Stimulated activated memory B cell treated with anti-CD40 and anti-IgM and Interleukin-4, amounts not matched to agents 10 μg/mL and 1 μg/mL and 100 μg/mL, for 72 hours (primary cell): ENCODE measurements at regions not wholly inside any gene's neighbourhood (a gene's known extent, or its start where the extent isn't known, plus 50 kb on each side); places are given as distances from the start of the nearest gene placed in this dataset.
A peak's percentile ranks its signal among the peaks of the same experiment; 100 is the strongest.

Source experiments
- ATAC-seq: fragments of 150-1000 bp; cut with Tn5 transposase; 2 replicates; pipeline ENCODE4 v1.10.0; 2021
- H3K27ac Mint-ChIP-seq: one replicate; pipeline ENCODE4 v1.8.0; 2022; ENCODE audit warnings: mild to moderate bottlenecking, mixed read lengths
- H3K27me3 Mint-ChIP-seq: one replicate; pipeline ENCODE4 v1.8.0; 2022; ENCODE audit warnings: mixed read lengths
- H3K36me3 Mint-ChIP-seq: one replicate; pipeline ENCODE4 v1.8.0; 2022; ENCODE audit warnings: mixed read lengths
- H3K4me1 Mint-ChIP-seq: one replicate; pipeline ENCODE4 v1.8.0; 2022; ENCODE audit warnings: mixed read lengths
- H3K4me3 Mint-ChIP-seq: one replicate; pipeline ENCODE4 v1.8.0; 2022; ENCODE audit warnings: mild to moderate bottlenecking, moderate library complexity, mixed read lengths
- H3K9me3 Mint-ChIP-seq: one replicate; pipeline ENCODE4 v1.8.0; 2022; ENCODE audit warnings: mixed read lengths

DNA sequence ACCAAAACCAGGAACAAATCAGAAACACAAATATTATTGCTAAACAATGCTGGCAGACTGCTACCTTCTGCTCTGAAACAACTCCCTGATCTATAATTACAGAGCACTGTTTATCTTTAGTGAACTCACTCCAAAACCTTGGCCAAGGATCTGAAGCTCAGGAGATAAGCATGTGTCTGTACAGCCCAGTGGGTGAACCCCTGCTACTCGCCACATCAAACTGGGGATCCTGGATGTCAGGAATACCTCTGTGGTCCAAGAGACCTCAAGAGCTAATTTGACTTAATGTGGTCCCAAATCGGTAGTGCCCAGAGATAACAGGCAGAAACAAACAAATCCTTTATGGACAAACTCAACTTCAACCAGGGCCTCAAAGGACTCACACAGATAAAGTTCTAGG is 381.8 kb downstream of the KIF16B start:
- H3K36me3 Mint-ChIP-seq = no peaks in the 10 kb centered on the region
- no peaks in the 10 kb centered on the region for H3K27me3 Mint-ChIP-seq
- H3K4me3 Mint-ChIP-seq = no peak overlapping the region
- no peak for ATAC-seq
- no peaks in the 10 kb centered on the region for H3K9me3 Mint-ChIP-seq
- H3K4me1 Mint-ChIP-seq = no peaks in the 10 kb centered on the region
- H3K27ac Mint-ChIP-seq = no peak overlapping the region

DNA sequence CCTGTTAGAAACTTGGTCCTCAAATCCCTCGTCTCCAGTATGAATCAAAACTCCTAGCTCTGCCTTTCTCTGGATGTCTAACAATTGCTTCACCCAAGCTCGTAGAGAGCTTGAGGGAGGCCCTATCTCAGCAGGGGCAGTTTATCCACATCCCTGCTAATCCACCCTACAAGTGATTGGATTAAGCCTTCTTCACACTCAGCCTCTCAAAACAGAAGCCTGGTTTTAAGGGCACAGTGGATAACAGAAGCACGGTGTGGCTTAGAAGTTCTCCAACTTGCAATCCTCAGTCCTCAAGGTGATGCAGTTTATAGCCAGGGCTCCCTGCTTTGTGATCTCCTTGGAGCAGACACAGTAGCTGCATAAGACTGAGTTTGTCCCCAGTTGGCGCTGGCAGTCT is 383.9 kb downstream of the KIF16B start:
- H3K9me3 Mint-ChIP-seq = no peaks in the 10 kb centered on the region

DNA sequence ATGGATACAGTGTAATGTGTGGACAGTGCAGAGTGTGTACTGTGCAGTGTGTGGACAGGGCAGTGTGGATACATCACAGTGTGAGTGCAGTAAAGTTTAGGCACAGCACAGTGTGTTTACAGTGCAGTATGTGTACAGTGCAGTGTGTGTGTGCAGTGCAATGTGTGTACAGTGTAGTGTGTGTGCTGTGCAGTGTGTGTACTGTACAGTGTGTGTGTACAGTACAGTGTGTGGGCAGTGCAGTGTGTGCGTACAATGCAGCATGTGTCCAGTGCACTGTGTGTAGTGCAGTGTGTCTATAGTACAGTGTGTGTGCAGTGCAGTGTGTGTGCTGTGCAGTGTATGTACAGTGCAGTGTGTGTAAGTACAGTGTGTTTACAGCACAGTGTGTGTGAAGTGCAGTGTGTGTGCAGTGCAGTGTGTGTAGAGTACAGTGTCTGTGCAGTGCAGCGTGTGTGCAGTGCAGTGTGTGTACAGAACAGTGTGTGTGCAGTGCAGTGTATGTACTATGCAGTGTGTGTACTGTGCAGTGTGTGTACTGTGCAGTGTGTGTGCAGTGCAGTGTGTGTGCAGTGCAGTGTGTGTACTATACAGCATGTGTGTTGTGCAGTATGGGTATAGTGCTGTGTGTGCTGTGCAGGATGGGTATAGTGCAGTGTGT is 385.2 kb downstream of the KIF16B start:
- Mint-ChIP-seq H3K27me3 (no peaks in the 10 kb centered on the region), H3K4me3 (no peak overlapping the region), H3K4me1 (no peaks in the 10 kb centered on the region), H3K36me3 (no peaks in the 10 kb centered on the region), H3K27ac (no peak overlapping the region), H3K9me3 (no peaks in the 10 kb centered on the region)
- ATAC-seq = no peak

More for the DNA sequence above, 383.9 kb downstream of the KIF16B start:
- no peak overlapping the region for H3K4me3 Mint-ChIP-seq
- no peaks in the 10 kb centered on the region for H3K36me3 Mint-ChIP-seq
- no peak for ATAC-seq
- no peaks in the 10 kb centered on the region for H3K27me3 Mint-ChIP-seq
- H3K4me1 Mint-ChIP-seq = no peaks in the 10 kb centered on the region
- H3K27ac Mint-ChIP-seq = no peak overlapping the region

DNA sequence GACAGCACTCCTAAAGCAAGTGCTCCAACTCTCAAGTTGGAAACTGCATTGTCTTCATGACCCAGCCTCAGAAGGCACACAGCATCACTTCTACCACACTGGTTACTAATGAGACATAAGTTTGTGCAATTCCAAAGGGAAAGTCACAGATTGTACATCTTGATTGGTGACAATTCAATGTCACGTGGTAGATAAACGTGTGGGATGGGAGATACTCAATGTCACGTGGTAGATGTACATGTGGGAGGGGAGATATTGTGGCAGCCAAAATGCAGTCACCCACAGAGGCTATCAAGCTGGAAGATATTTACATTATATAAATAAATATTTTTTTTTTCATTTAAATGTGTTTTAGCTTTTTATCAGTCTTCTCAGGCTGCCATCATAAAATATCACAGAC is 393.3 kb downstream of the KIF16B start:
- Mint-ChIP-seq H3K4me1 (no peaks in the 10 kb centered on the region), H3K9me3 (no peaks in the 10 kb centered on the region), H3K4me3 (no peak overlapping the region), H3K36me3 (no peaks in the 10 kb centered on the region), H3K27me3 (no peaks in the 10 kb centered on the region), H3K27ac (no peak overlapping the region)
- no peak for ATAC-seq

DNA sequence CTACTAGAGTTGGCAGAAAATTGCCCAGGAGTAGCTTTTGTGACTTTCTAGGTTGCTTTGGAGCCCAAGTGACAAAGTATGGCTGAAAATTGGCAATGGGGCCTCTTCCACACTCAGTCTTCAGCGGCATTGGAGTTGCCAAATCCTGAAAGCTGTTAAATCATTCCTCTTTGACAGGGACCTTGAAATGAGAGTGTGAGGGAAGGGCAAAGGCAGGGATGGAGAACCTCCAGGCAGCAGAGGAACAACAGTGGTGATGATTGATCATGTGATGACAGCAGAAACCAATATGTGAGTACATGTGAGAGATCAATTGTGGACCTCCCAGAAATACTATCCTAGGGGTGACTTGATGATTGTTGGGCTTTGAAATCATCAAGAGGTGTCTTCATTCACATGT is 393.9 kb downstream of the KIF16B start:
- ATAC-seq = no peak
- Mint-ChIP-seq H3K27ac (no peak overlapping the region), H3K36me3 (no peaks in the 10 kb centered on the region), H3K9me3 (no peaks in the 10 kb centered on the region), H3K4me3 (no peak overlapping the region), H3K4me1 (no peaks in the 10 kb centered on the region), H3K27me3 (no peaks in the 10 kb centered on the region)

DNA sequence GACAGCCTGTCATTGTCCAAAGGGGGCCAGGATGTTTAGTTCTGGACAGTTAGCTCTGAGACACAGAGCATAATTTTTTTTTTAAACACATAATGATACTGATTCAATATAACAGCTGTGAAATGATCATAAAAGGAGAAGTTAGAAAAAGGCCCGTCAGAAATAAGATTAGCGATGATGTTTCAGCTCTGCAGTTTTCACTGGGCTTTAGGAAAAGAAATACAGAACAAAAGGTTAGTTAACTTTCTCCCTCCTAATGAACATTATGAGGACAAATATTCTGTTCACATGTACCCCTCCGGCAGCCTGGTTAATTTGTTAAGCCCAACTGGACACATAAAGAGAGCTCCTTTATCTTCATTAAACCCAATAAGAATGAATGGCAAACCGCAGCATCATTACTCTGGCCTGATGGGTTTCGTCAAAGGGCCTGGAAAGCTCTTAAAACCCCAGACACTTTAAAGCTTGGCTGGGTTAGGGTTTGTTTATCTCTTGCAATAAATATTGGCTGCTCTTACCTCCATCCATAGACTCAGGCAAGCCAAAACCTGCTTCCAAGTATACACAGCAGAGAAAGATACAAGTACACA is 394.6 kb downstream of the KIF16B start:
- Mint-ChIP-seq H3K4me3 (no peak overlapping the region), H3K4me1 (no peaks in the 10 kb centered on the region), H3K27me3 (no peaks in the 10 kb centered on the region), H3K36me3 (no peaks in the 10 kb centered on the region), H3K27ac (no peak overlapping the region), H3K9me3 (no peaks in the 10 kb centered on the region)
- ATAC-seq = no peak

DNA sequence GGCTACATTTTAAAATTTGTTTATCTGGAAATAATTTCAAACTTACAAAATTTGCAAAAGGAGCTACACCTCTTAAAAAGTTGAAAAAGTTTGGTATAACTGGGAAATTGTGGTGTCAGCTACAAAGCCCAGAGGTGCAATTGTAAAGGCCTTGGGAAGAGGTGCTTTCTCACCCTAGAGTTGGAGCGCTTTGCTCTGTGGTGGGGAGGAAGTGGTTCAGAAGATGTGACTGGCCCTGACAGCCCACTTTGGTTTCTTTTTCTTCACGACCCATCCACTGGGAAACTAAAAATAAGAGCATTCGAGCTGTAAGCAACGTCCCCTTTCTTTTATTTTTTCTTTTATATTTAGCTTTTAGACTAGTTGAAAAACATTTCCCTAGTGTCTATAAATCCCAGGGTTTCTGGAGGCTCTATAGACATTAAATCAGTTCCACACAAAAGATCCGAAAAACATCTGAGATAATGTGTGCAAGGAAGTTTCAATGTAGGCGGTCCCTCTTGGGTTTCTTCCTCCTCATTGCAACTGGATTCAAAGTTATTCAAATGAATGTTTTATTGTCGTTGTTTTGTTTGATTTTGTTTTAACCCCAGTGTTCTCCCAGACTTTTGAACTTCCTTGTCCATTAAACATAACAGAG is 397.8 kb downstream of the KIF16B start:
- no peaks in the 10 kb centered on the region for H3K9me3 Mint-ChIP-seq
- H3K4me3 Mint-ChIP-seq = no peak overlapping the region
- peak; percentile 71 for ATAC-seq
- no peaks in the 10 kb centered on the region for H3K4me1 Mint-ChIP-seq
- H3K27ac Mint-ChIP-seq = no peak overlapping the region
- H3K36me3 Mint-ChIP-seq = no peaks in the 10 kb centered on the region
- no peaks in the 10 kb centered on the region for H3K27me3 Mint-ChIP-seq

DNA sequence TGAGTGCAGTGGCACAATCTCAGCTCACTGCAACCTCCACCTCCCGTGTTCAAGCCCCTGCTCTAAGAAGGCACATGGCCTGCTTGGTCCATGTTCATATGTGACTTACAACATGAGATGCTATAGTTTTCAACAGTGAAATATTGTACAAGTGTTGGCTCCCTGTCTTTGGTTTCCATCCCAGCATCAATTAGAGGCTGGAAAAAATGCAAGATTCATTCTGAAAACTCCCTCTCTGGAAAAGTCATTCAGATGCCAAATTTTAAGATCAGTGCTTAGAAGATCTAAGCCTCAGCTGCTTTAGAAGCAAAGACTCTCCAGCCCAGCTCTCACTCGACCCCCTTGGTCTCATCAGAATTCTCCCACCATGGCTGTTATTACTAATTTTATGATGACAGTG is 398.9 kb downstream of the KIF16B start:
- no peaks in the 10 kb centered on the region for H3K36me3 Mint-ChIP-seq
- no peak overlapping the region for H3K27ac Mint-ChIP-seq
- H3K27me3 Mint-ChIP-seq = no peaks in the 10 kb centered on the region
- no peak overlapping the region for H3K4me3 Mint-ChIP-seq
- no peaks in the 10 kb centered on the region for H3K4me1 Mint-ChIP-seq
- no peaks in the 10 kb centered on the region for H3K9me3 Mint-ChIP-seq
- ATAC-seq = no peak

DNA sequence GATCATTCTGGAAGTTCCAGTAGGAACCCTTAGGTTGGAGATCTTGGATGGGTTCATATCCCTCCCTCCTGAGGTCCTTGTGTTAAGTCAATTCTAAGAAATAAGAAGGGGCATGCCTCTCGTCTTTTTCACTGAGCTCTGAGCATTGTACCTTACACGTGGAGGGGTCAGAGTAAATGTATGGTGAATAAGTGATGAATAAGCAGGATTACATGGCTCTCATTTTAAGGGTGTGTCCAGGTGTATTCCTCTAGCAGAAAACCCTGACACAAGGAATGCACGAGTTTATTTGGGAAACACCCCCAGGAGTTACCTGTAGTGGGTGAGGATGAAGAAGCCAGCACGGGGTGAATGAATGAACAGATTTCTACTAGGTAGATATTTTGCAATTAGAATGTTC is 400.2 kb downstream of the KIF16B start:
- Mint-ChIP-seq H3K27ac (no peak overlapping the region), H3K4me3 (no peak overlapping the region), H3K4me1 (no peaks in the 10 kb centered on the region), H3K36me3 (no peaks in the 10 kb centered on the region), H3K27me3 (no peaks in the 10 kb centered on the region), H3K9me3 (no peaks in the 10 kb centered on the region)
- no peak for ATAC-seq

DNA sequence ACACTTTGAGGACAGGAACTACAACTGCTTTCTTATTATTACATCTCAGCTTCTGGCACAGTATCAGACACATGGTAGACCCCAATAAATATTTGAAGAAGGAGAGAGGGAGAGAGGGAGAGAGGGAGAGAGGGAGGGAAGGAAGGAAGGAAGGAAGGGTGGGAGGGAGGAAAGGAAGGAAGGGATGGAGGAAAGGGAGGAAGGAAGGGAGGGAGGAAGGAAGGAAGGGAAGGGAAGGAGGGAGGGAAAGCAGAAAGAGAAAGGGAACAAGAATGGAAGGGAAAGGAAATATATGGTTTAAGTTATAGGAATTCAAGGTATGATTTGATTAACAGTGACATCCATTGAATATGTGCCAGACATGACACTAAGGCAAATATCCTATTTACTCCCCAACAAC is 402.1 kb downstream of the KIF16B start:
- H3K27ac Mint-ChIP-seq = peak overlapping the region; percentile 39

DNA sequence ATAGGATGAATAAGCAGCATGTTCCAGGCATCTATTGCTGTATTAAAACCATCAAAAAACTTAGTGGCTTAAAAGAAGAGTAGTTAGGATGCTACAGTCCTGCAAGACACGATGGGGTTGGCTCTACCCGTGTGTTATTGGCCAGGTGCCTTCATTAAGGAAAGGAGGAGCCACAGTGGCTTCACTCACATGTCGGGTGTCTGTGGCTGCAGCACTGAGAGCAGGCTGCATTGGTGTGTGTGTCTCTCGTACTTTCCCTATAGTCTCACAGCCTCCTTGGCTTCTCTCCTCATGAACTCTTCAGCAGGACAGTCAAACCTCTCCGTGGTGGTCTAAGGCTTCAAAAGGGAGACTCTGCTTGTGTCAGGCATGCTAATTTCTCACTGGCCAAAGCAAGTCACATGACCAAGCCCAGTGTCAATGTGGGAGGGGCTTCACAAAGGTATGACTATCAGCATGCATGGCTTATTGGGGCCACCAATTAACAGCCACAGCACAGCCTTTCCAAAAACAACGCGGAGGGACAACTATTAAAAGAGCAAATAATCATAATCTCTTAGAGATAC is 402.8 kb downstream of the KIF16B start:
- no peak for ATAC-seq
- no peaks in the 10 kb centered on the region for H3K9me3 Mint-ChIP-seq
- no peak overlapping the region for H3K4me3 Mint-ChIP-seq
- H3K4me1 Mint-ChIP-seq = no peaks in the 10 kb centered on the region
- H3K36me3 Mint-ChIP-seq = no peaks in the 10 kb centered on the region
- H3K27ac Mint-ChIP-seq = peak overlapping the region; percentile 39
- H3K27me3 Mint-ChIP-seq = no peaks in the 10 kb centered on the region

More for the DNA sequence above, 402.1 kb downstream of the KIF16B start:
- no peaks in the 10 kb centered on the region for H3K27me3 Mint-ChIP-seq
- ATAC-seq = no peak
- H3K4me1 Mint-ChIP-seq = no peaks in the 10 kb centered on the region
- H3K4me3 Mint-ChIP-seq = no peak overlapping the region
- H3K9me3 Mint-ChIP-seq = no peaks in the 10 kb centered on the region
- no peaks in the 10 kb centered on the region for H3K36me3 Mint-ChIP-seq

DNA sequence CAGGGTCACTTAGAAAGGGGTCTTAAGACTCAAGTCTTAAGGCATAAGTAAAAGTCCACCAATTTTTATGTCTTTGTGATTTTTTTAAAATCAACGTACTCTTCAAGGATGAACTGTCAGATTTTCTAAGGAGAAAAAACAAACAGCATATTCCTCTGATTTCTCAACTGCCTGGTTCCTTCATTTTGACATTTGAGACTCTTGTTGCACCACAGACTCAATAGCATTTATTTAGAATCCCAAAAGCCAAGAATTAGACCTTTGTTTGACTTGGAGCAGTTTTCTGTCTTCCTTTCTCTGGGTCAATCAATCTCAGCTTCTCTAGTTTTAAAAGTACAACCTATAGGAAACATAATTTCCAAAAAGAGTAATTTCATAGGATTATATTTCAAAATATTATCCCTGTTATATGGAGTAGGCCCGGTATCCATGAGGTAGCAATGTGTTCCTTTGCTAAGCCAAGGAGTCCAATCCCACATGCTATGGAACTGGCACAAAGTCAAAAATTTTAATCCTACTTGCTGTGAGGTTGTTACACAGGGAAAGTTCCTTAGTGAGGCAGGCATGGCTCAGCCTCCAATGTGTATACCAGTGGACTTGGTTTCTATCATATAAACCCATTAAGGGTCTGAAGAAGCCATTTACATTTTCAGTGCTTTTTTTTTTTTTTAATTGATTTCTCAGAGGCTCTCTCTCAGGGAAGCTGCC is 405.7 kb downstream of the KIF16B start:
- H3K4me1 Mint-ChIP-seq = peaks cover 5% of the 10 kb centered on the region
- no peak overlapping the region for H3K4me3 Mint-ChIP-seq
- H3K27ac Mint-ChIP-seq = no peak overlapping the region
- no peaks in the 10 kb centered on the region for H3K36me3 Mint-ChIP-seq
- H3K27me3 Mint-ChIP-seq = no peaks in the 10 kb centered on the region
- ATAC-seq = no peak
- H3K9me3 Mint-ChIP-seq = no peaks in the 10 kb centered on the region

DNA sequence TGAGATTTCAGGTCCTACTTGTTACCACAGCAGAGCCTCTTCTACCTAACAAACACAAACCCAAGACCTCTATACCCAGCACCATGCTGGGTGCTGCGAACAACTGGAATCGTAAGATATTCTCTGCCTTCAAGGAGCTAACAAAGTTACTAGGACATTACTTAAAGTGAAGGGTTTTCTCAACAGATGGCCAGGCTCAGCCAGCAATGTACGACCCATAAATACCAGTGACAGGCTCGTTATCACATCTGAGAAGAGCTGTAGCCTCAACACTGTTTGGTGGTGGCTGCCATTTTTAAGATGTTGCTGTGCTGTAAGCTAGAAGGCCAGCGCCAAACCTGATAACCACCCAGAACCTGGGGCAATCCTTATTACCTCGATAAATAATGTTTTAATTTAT is 406.5 kb downstream of the KIF16B start:
- no peak overlapping the region for H3K27ac Mint-ChIP-seq
- H3K4me1 Mint-ChIP-seq = peaks cover 6% of the 10 kb centered on the region
- no peaks in the 10 kb centered on the region for H3K27me3 Mint-ChIP-seq
- H3K4me3 Mint-ChIP-seq = no peak overlapping the region
- H3K36me3 Mint-ChIP-seq = no peaks in the 10 kb centered on the region
- no peak for ATAC-seq
- H3K9me3 Mint-ChIP-seq = no peaks in the 10 kb centered on the region

DNA sequence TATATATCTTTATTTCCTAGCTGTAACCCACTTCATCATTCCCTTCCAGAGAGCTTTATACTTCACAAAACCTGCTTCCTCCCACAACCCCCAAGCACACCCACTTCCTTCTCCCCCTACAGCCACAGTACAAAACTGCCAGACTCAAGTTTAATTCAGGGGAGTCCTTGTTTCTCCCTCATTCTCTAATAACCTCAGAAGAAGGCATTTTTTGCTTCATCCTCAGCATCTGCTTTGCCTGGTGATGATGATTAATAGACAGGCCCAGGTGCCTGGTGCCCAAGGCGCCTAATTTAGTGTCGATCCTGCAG is 414.3 kb downstream of the KIF16B start:
- Mint-ChIP-seq H3K27me3 (no peaks in the 10 kb centered on the region), H3K36me3 (peaks cover 5% of the 10 kb centered on the region), H3K4me1 (peaks cover 39% of the 10 kb centered on the region), H3K27ac (peak overlapping the region; percentile 91), H3K4me3 (peak overlapping the region; percentile 42), H3K9me3 (peaks cover 4% of the 10 kb centered on the region)
- ATAC-seq = peak; percentile 66

DNA sequence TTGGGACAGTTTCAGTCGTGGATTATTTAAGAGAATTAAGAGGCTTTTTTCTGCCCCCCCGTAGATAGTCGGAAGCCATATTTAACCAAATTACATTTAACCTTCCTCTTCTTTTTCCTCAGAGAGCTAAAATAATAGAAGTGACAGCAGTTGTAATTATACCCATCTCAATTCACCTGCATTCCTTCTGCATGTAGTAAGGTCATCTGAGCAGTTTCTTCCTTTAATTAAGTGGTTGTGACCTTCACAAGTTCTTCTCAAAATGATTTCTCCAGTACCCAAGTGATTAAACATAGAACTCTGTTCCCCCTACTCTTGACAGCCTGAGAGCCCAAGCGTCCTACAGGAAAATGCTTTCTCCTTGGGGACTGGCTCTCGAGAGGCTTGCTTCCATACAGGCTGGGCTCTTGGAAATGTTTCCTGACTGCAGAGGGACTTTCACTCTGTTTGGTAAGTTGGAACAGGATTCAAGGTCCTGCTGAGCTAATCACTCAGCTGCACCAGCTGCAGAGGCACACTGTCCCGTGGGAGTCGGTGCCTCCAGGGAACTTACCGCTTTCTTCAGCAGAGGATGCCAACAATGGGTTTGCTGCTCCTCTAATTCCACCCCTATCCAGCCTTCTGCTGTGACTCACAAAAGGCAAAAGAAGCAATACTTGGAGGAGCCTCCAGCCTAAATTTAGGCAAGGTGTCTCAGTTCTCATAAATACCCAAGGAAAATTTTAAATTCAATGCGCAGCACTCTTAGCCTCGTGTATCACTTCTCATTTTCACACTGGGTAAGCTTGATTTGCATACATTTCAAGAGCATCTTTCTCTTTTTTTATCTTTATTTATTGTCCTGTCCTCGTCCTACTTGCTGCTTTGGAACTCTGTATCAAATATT is 414.9 kb downstream of the KIF16B start:
- ATAC-seq = peak; percentile 91
- peaks cover 6% of the 10 kb centered on the region for H3K36me3 Mint-ChIP-seq
- H3K27ac Mint-ChIP-seq = peak overlapping the region; percentile 91
- peak overlapping the region; percentile 42 for H3K4me3 Mint-ChIP-seq
- no peaks in the 10 kb centered on the region for H3K27me3 Mint-ChIP-seq
- H3K4me1 Mint-ChIP-seq = peaks cover 40% of the 10 kb centered on the region
- peaks cover 5% of the 10 kb centered on the region for H3K9me3 Mint-ChIP-seq
